ENCODE measurements at regions not wholly inside any gene's neighbourhood (a gene's known extent, or its start where the extent isn't known, plus 50 kb on each side); places are given as distances from the start of the nearest gene placed in this dataset.

GRCh38 chr5:123790226-123790625 lies 278.2 kb downstream of the CSNK1G3 start (continued):
- TF ChIP-seq ATF2 (IDR thresholded peaks at IDR 0.05; ENCODE audit: low read length) (no peak), PHF8 (conservative IDR thresholded peaks at IDR 0.05; ENCODE audit: low read depth, low read length) (no peak), RAD21 (IDR thresholded peaks at IDR 0.05 in 1 of 2, conservative IDR thresholded peaks at IDR 0.05 in 1 of 2; ENCODE audit: low read depth in 2 of 2, low read length in 2 of 2) (no peak)

Data from H1 (cell line).